DND-41 (cell line): ENCODE measurements at regions not wholly inside any gene's neighbourhood (a gene's known extent, or its start where the extent isn't known, plus 50 kb on each side); places are given as distances from the start of the nearest gene placed in this dataset.

Source experiments
- ATAC-seq: fragments of 200-7000 bp; cut with Tn5 transposase; 3 replicates; pipeline ENCODE4 v1.9.1; 2021; ENCODE audit warnings: low read depth; ENCODE audit not compliant: insufficient read depth
- DNase-seq: peaks from one replicate; pipeline ENCODE4 v3.0.0-alpha.2; 2020
- H2AFZ ChIP-seq: 2 replicates; pipeline ENCODE4 v1.6.0; 2012; ENCODE audit warnings: low read depth, low read length
- H3K27ac ChIP-seq: 2 replicates; pipeline ENCODE4 v1.5.1; 2012; ENCODE audit warnings: low read length, inconsistent platforms
- H3K27me3 ChIP-seq: fragments of 200-600 bp; sonication (generic); 2 replicates; pipeline ENCODE4 v1.6.0; 2012; ENCODE audit warnings: low read length, mild to moderate bottlenecking, inconsistent platforms; ENCODE audit not compliant: insufficient read depth, poor library complexity
- H3K36me3 ChIP-seq: 2 replicates; pipeline ENCODE4 v1.5.1; 2012; ENCODE audit warnings: low read length, inconsistent platforms; ENCODE audit not compliant: insufficient read depth
- H3K4me1 ChIP-seq: 2 replicates; pipeline ENCODE4 v1.5.1; 2012; ENCODE audit warnings: mild to moderate bottlenecking, low read length; ENCODE audit not compliant: insufficient read depth
- H3K4me2 ChIP-seq: 2 replicates; pipeline ENCODE4 v1.6.0; 2012; ENCODE audit warnings: mild to moderate bottlenecking, moderate library complexity, low read length, inconsistent platforms; ENCODE audit not compliant: insufficient read depth
- H3K4me3 ChIP-seq, 2 experiments: fragments of 200-600 bp in 1 of 2; shearing (Covaris generic) in 1 of 2; 2 replicates each; pipeline ENCODE4 v1.5.1; 2012 to 2016; ENCODE audit warnings: inconsistent platforms in 2 of 2, low read length in 2 of 2, mild to moderate bottlenecking in 2 of 2, low read depth in 1 of 2, moderate library complexity in 1 of 2
- H3K79me2 ChIP-seq: 2 replicates; pipeline ENCODE4 v1.6.0; 2012; ENCODE audit warnings: low read length, inconsistent platforms; ENCODE audit not compliant: insufficient read depth
- H3K9ac ChIP-seq: 2 replicates; pipeline ENCODE4 v1.6.0; 2012; ENCODE audit warnings: low read depth, mild to moderate bottlenecking, inconsistent platforms, low read length, moderate library complexity
- H3K9me3 ChIP-seq: 2 replicates; pipeline ENCODE4 v1.5.1; 2012; ENCODE audit warnings: low read length, moderate library complexity, mild to moderate bottlenecking, inconsistent platforms; ENCODE audit not compliant: insufficient read depth, severe bottlenecking
- H4K20me1 ChIP-seq: 2 replicates; pipeline ENCODE4 v1.6.0; 2012; ENCODE audit warnings: low read length; ENCODE audit not compliant: insufficient read depth
- CTCF ChIP-seq: IDR thresholded peaks from 2 replicates; pipeline ENCODE4 v1.5.1; 2012; ENCODE audit warnings: borderline replicate concordance, low read length, moderate library complexity, mild to moderate bottlenecking; ENCODE audit not compliant: poor library complexity, severe bottlenecking; ENCODE audit errors: extremely low read depth
- EZH2 ChIP-seq: IDR thresholded peaks from 3 replicates; pipeline ENCODE4 v1.6.1; 2012; ENCODE audit warnings: borderline replicate concordance, low read depth, mild to moderate bottlenecking, moderate library complexity, low read length, inconsistent platforms; ENCODE audit not compliant: severe bottlenecking

GRCh38 chr4:134024251-134024650, 177.3 kb downstream of the PABPC4L start:
- H2AFZ ChIP-seq = no peak overlapping the region
- TF ChIP-seq EZH2 (no peak), CTCF (peak; percentile 27)
- H3K4me3 ChIP-seq = no peak overlapping the region
- no peak overlapping the region for H3K9ac ChIP-seq
- no peaks in the 10 kb centered on the region for H3K4me1 ChIP-seq
- H3K4me2 ChIP-seq = no peak overlapping the region
- H3K79me2 ChIP-seq = no peaks in the 10 kb centered on the region
- H3K27me3 ChIP-seq = no peaks in the 10 kb centered on the region
- H4K20me1 ChIP-seq = no peaks in the 10 kb centered on the region
- H3K27ac ChIP-seq = no peak overlapping the region
- ATAC-seq (no peak), DNase-seq (no peak)
- H3K36me3 ChIP-seq = no peaks in the 10 kb centered on the region
- H3K9me3 ChIP-seq = no peaks in the 10 kb centered on the region

- Histone ChIP-seq H3K36me3 (no peaks in the 10 kb centered on the region), H3K4me1 (no peaks in the 10 kb centered on the region), H2AFZ (no peak overlapping the region), H3K9me3 (no peaks in the 10 kb centered on the region), H3K27me3 (no peaks in the 10 kb centered on the region), H3K4me3 (no peak overlapping the region), H3K4me2 (no peak overlapping the region), H3K27ac (no peak overlapping the region), H3K79me2 (no peaks in the 10 kb centered on the region), H3K9ac (no peak overlapping the region), H4K20me1 (no peaks in the 10 kb centered on the region)
- TF ChIP-seq CTCF = no peak
- TF ChIP-seq EZH2 = no peak
- DNase-seq (no peak), ATAC-seq (no peak)
These were observed 181.9 kb downstream of the PABPC4L start for GRCh38 chr4:134019657-134020056.

- H2AFZ ChIP-seq = no peak overlapping the region
- H3K79me2 ChIP-seq = no peaks in the 10 kb centered on the region
- no peak overlapping the region for H3K27ac ChIP-seq
- H3K4me1 ChIP-seq = no peaks in the 10 kb centered on the region
- no peak for TF ChIP-seq EZH2
- TF ChIP-seq CTCF = no peak
- no peak overlapping the region for H3K4me3 ChIP-seq
- ATAC-seq (no peak), DNase-seq (no peak)
- no peak overlapping the region for H3K9ac ChIP-seq
- no peaks in the 10 kb centered on the region for H3K36me3 ChIP-seq
- H3K27me3 ChIP-seq = no peaks in the 10 kb centered on the region
- no peak overlapping the region for H3K4me2 ChIP-seq
- no peaks in the 10 kb centered on the region for H4K20me1 ChIP-seq
- no peaks in the 10 kb centered on the region for H3K9me3 ChIP-seq
These were observed 182.7 kb downstream of the PABPC4L start for GRCh38 chr4:134018846-134019245.

- Histone ChIP-seq H3K27me3 (no peaks in the 10 kb centered on the region), H3K4me1 (no peaks in the 10 kb centered on the region), H3K9me3 (no peaks in the 10 kb centered on the region), H3K4me2 (no peak overlapping the region), H2AFZ (no peak overlapping the region), H3K36me3 (no peaks in the 10 kb centered on the region), H3K79me2 (no peaks in the 10 kb centered on the region), H3K9ac (no peak overlapping the region), H3K4me3 (no peak overlapping the region), H4K20me1 (no peaks in the 10 kb centered on the region), H3K27ac (no peak overlapping the region)
- DNase-seq (no peak), ATAC-seq (no peak)
- TF ChIP-seq CTCF (no peak), EZH2 (no peak)
These were observed 200.5 kb downstream of the PABPC4L start for GRCh38 chr4:134001057-134001456.
